Body of pancreas (tissue), 4 donors: ENCODE measurements at regions not wholly inside any gene's neighbourhood (a gene's known extent, or its start where the extent isn't known, plus 50 kb on each side); places are given as distances from the start of the nearest gene placed in this dataset.
"Not testable (repeated sequence)": the region's sequence is repeated elsewhere in the genome, so short reads cannot be mapped to it uniquely, and the experiment has no call there.

ENCODE experiments used
- ATAC-seq: fragments of 150-250 bp; one replicate; pipeline ENCODE4 v1.9.1; 2016
- DNase-seq, 4 donors: peaks; one replicate each; pipeline ENCODE4 v3.0.0-alpha.2; 2019
- H3K27ac ChIP-seq, 4 donors: fragments of 200-600 bp; sonication (generic); 1 replicate in 3 of 4; 2 replicates in 1 of 4; pipeline versions ENCODE4 v1.5.1 to v1.6.1; 2016 to 2019; ENCODE audit warnings: mild to moderate bottlenecking in 1 of 4, mixed read lengths in 1 of 4, moderate library complexity in 1 of 4
- H3K27me3 ChIP-seq, 2 donors: fragments of 200-600 bp; sonication (generic); one replicate each; pipeline ENCODE4 v1.6.0; 2016; ENCODE audit warnings: mild to moderate bottlenecking in 1 of 2
- H3K36me3 ChIP-seq, 2 donors: fragments of 200-600 bp; sonication (generic); replicated peaks in 1 of 2; 2 replicates each; pipeline ENCODE4 v1.5.1; 2016; ENCODE audit warnings: low read depth in 2 of 2; ENCODE audit not compliant: insufficient read depth in 1 of 2
- H3K4me1 ChIP-seq: fragments of 200-600 bp; sonication (generic); one replicate; pipeline ENCODE4 v1.6.0; 2016
- H3K4me3 ChIP-seq, 2 donors: fragments of 200-600 bp; sonication (generic); 1 replicate in 1 of 2; 2 replicates in 1 of 2; pipeline ENCODE4 v1.5.1; 2016 to 2019
- H3K9me3 ChIP-seq, 3 donors: fragments of 200-600 bp; sonication (generic); 1 replicate in 2 of 3; 2 replicates in 1 of 3; pipeline ENCODE4 v1.5.1; 2016
- CTCF ChIP-seq, 7 experiments: fragments of 450-650 bp in 4 of 7; fragments of 200-600 bp in 3 of 7; sonication (generic) in 3 of 7; IDR thresholded peaks; one replicate each; pipeline ENCODE4 v1.5.1; 2016 to 2019; ENCODE audit warnings: antibody characterized with exemption in 7 of 7
- POLR2A ChIP-seq, 3 donors: fragments of 450-650 bp; IDR thresholded peaks; one replicate each; pipeline ENCODE4 v1.6.1; 2016; ENCODE audit warnings: antibody characterized with exemption in 3 of 3, mild to moderate bottlenecking in 2 of 3
- WGBS, 2 donors: methylation state at CpG; one replicate each; pipeline ENCODE4 v1.1.5; 2017; 5-methylcytosine and 5-hydroxymethylcytosine counted together
- intact Hi-C: fragments of 100-400 bp; cut with DNase I; formaldehyde crosslinking; loops from one replicate; pipeline ENCODE4 v1.15.1; 2023

GRCh38 chr17:22044706-22045246 lies 352.5 kb downstream of the KCNJ18 start:
- intact Hi-C loops, DNase-seq: not testable (repeated sequence)
- 56 to 100% methylated on average over 2 to 14 of the region's 32 CpGs for WGBS, 2 donors

GRCh38 chr17:22047521-22047920 lies 355.2 kb downstream of the KCNJ18 start:
- 74 to 83% methylated on average over 2 to 5 of the region's 6 CpGs for WGBS, 2 donors
- H3K4me1 ChIP-seq, H3K27me3 ChIP-seq, H3K4me3 ChIP-seq, intact Hi-C loops, H3K36me3 ChIP-seq, H3K27ac ChIP-seq, ATAC-seq, H3K9me3 ChIP-seq, DNase-seq: not testable (repeated sequence)

More at GRCh38 chr17:22044706-22045246, 352.5 kb downstream of the KCNJ18 start:
- H3K27ac ChIP-seq, H3K9me3 ChIP-seq, ATAC-seq, H3K4me3 ChIP-seq, H3K36me3 ChIP-seq, H3K27me3 ChIP-seq, H3K4me1 ChIP-seq: not testable (repeated sequence)

DNA sequence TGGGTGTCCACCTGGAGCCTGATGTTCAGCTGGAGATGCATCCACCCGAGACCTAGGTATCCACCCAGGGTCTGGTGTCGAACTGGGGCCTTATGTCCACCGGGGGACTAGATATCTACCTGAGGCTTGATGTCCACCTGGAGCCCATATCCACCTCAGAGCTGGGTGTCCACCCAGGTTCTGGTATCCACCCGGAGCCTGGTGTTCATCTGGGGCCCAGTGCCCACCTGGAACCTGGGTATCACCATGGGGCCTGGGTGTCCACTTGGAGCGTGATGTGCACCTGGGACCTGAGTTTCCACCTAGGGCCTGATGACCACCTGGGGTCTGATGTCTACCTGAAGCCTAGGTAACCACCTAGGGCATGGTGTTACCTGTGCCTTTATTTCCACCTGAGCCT lies 355.9 kb downstream of the KCNJ18 start:
- ATAC-seq, DNase-seq, H3K36me3 ChIP-seq, H3K4me3 ChIP-seq, H3K27ac ChIP-seq, H3K27me3 ChIP-seq, H3K4me1 ChIP-seq, H3K9me3 ChIP-seq, intact Hi-C loops: not testable (repeated sequence)
- 68% methylated on average over 5 of the region's 5 CpGs; no CpG with 5 or more reads in 1 of the 2 donors for WGBS, 2 donors

DNA sequence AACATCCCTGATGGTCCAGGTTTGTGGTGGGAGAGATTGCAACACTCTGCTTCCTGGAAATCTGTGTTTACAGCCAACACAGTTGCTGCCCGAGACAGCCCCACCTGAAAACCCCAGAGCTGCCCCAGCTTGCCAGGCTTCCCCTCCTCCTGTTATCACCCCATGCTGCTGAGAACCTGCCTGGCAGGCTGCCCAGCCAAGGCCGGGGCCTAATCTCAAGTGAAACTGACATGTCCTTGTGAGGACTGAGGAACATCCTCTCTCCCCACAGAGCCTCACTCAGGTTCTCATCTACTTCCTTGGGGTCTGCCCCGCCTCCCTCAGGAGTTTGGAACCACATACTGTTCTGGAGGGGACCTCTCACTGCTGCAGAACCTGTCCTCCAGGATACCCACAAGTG lies 358.4 kb downstream of the KCNJ18 start:
- WGBS, 2 donors, result 0 to 13% methylated on average over 1 to 2 of the region's 3 CpGs

GRCh38 chr17:22052715-22053114 lies 360.4 kb downstream of the KCNJ18 start:
- DNase-seq, H3K27me3 ChIP-seq, H3K36me3 ChIP-seq, intact Hi-C loops, H3K9me3 ChIP-seq, H3K4me1 ChIP-seq, H3K4me3 ChIP-seq, ATAC-seq, H3K27ac ChIP-seq: not testable (repeated sequence)

More for the DNA sequence above, 358.4 kb downstream of the KCNJ18 start:
- H3K9me3 ChIP-seq, ATAC-seq, H3K4me3 ChIP-seq, H3K36me3 ChIP-seq, H3K4me1 ChIP-seq, intact Hi-C loops, H3K27ac ChIP-seq, H3K27me3 ChIP-seq, DNase-seq: not testable (repeated sequence)

GRCh38 chr17:22056566-22056965 lies 364.2 kb downstream of the KCNJ18 start:
- WGBS, 2 donors, result 15 to 38% methylated on average over 1 of the region's 1 CpG

DNA sequence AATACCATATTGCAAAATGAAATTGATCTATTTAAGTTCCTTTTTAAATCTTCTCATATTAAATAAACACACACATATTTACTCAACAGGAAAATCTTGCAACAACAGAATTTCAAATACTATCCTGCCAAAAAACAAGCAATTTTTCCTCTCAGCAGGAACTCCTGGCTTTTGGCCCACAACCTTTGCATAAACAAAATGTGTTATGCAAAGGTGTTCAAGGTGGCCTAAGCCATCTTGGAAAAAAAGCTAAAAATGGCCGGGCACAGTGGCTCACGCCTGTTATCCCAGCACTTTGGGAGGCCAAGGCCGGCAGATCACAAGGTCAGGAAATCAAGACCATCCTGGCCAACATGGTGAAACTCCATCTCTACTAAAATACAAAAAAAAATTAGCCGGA lies 383.6 kb downstream of the KCNJ18 start:
- H3K27ac ChIP-seq, H3K36me3 ChIP-seq, H3K4me1 ChIP-seq, H3K27me3 ChIP-seq, H3K9me3 ChIP-seq, H3K4me3 ChIP-seq, intact Hi-C loops, ATAC-seq, DNase-seq: not testable (repeated sequence)
- WGBS, 2 donors, result 52 to 61% methylated on average over 3 of the region's 4 CpGs

More at GRCh38 chr17:22056566-22056965, 364.2 kb downstream of the KCNJ18 start:
- H3K27ac ChIP-seq, intact Hi-C loops, H3K4me3 ChIP-seq, H3K4me1 ChIP-seq, H3K36me3 ChIP-seq, DNase-seq, H3K9me3 ChIP-seq, H3K27me3 ChIP-seq, ATAC-seq: not testable (repeated sequence)

DNA sequence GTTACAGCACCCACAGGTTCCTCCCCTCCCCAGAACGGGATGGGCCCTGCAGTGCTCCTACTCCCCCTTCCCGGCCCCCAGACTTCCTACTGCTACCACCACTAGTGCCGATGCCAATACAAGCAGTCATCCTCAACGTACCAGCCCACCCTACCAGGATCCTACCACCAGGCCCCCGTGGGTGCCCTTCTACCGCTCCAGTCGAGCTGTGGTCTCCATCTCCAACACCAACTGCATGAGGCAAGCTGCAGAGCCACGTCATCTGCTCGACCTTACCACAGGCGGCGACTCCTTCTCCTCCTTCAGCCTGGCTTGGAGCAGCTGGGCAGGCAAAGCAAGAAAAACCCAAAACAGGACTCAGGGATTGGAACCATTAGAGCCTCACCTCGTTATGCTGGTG lies 396.3 kb downstream of the KCNJ18 start:
- DNase-seq, H3K4me1 ChIP-seq, H3K36me3 ChIP-seq, intact Hi-C loops, H3K9me3 ChIP-seq, ATAC-seq, H3K27ac ChIP-seq, H3K27me3 ChIP-seq, H3K4me3 ChIP-seq: not testable (repeated sequence)
- 45 to 71% methylated on average over 11 of the region's 12 CpGs for WGBS, 2 donors

- ATAC-seq (no peak), DNase-seq (no peak)
- H3K9me3 ChIP-seq, result no peaks in the 10 kb centered on the region
- no peaks in the 10 kb centered on the region for H3K36me3 ChIP-seq
- TF ChIP-seq POLR2A (IDR thresholded peaks at IDR 0.05) (no peak), CTCF (IDR thresholded peaks at IDR 0.05) (no peak)
- no peak overlapping the region for H3K27ac ChIP-seq
- no peaks in the 10 kb centered on the region for H3K4me1 ChIP-seq
- intact Hi-C loops, result no loop called here
- 79 to 84% methylated on average over 25 of the region's 25 CpGs for WGBS, 2 donors
- no peak overlapping the region for H3K4me3 ChIP-seq
- H3K27me3 ChIP-seq, result no peaks in the 10 kb centered on the region
These were observed 398.1 kb downstream of the KCNJ18 start for GRCh38 chr17:22090263-22090935.

- H3K36me3 ChIP-seq, H3K4me3 ChIP-seq, H3K27me3 ChIP-seq, DNase-seq, intact Hi-C loops, H3K27ac ChIP-seq, ATAC-seq, H3K4me1 ChIP-seq, H3K9me3 ChIP-seq: not testable (repeated sequence)
- 61 to 62% methylated on average over 10 to 11 of the region's 11 CpGs for WGBS, 2 donors
These were observed 398.8 kb downstream of the KCNJ18 start for GRCh38 chr17:22091041-22091679.

DNA sequence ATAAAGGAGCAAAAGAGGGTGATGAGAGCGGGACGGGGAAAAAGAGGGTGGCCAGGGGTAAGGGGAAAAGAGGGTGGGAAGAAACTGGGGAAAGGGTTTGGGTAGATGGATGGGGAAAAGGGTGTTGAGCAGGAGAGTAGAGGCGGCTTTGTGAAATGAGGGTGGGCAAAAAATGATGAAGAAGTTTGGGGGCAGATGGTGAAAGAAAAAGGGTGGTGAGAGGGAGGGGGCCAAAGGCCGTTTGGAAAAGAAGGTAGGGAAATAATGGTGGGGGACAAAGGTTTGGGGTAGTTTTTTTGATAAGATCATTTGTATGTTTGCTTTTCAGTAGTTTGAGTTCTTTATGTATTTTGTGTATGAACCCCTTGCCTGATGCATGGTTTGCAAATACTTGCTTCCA lies 399.5 kb downstream of the KCNJ18 start:
- H3K9me3 ChIP-seq, H3K36me3 ChIP-seq, H3K4me1 ChIP-seq, DNase-seq, intact Hi-C loops, H3K4me3 ChIP-seq, H3K27ac ChIP-seq, ATAC-seq, H3K27me3 ChIP-seq: not testable (repeated sequence)
- WGBS, 2 donors, result 25 to 63% methylated on average over 2 of the region's 4 CpGs
